ENCODE measurements at regions not wholly inside any gene's neighbourhood (a gene's known extent, or its start where the extent isn't known, plus 50 kb on each side); places are given as distances from the start of the nearest gene placed in this dataset.

DNA sequence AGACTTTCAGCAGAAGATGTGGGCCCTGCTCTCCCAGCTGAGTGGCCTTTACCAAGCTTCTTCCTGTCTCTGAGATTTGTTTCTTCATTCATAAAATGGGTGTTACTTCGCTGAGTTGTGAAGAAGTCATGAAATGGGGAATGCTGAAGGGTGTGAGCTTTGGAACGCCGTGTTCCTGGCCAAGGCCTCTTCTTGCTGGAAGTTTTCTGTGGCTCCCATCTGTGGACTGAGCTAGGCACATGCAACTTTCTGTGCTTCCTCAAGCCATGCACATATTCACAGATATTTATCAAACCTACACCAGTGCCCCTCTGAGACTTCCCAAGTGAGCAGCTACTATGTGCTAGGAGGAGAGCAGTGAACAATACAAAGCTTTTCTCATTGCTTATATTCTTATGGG is 106.3 kb upstream of the JUN start:
- Histone ChIP-seq H3K4me3 (ENCODE audit: low read depth in 2 of 2, low read length in 2 of 2) (no peak overlapping the region), H3K27me3 (ENCODE audit: control insufficient read depth, insufficient read depth, low read length) (no peaks in the 10 kb centered on the region), H3K4me1 (ENCODE audit: control insufficient read depth, insufficient read depth, low read length) (peaks cover 16% of the 10 kb centered on the region), H3K27ac (ENCODE audit: low read length) (peak overlapping the region; percentile 8), H3K36me3 (ENCODE audit: control insufficient read depth, insufficient read depth, low read length) (no peaks in the 10 kb centered on the region), H3K9me3 (ENCODE audit: control insufficient read depth, insufficient read depth, low read depth, low read length) (no peaks in the 10 kb centered on the region; the same call in 1 of the 2 replicates)
- no peak for ATAC-seq
- CTCF ChIA-PET, result no interaction called here
- in situ Hi-C loops (cut with HindIII; ENCODE audit: low pct_unique_long_range_greater_than_20kb, low sequenced_read_pairs), result no loop called here
- TF ChIP-seq, protein P1, sequence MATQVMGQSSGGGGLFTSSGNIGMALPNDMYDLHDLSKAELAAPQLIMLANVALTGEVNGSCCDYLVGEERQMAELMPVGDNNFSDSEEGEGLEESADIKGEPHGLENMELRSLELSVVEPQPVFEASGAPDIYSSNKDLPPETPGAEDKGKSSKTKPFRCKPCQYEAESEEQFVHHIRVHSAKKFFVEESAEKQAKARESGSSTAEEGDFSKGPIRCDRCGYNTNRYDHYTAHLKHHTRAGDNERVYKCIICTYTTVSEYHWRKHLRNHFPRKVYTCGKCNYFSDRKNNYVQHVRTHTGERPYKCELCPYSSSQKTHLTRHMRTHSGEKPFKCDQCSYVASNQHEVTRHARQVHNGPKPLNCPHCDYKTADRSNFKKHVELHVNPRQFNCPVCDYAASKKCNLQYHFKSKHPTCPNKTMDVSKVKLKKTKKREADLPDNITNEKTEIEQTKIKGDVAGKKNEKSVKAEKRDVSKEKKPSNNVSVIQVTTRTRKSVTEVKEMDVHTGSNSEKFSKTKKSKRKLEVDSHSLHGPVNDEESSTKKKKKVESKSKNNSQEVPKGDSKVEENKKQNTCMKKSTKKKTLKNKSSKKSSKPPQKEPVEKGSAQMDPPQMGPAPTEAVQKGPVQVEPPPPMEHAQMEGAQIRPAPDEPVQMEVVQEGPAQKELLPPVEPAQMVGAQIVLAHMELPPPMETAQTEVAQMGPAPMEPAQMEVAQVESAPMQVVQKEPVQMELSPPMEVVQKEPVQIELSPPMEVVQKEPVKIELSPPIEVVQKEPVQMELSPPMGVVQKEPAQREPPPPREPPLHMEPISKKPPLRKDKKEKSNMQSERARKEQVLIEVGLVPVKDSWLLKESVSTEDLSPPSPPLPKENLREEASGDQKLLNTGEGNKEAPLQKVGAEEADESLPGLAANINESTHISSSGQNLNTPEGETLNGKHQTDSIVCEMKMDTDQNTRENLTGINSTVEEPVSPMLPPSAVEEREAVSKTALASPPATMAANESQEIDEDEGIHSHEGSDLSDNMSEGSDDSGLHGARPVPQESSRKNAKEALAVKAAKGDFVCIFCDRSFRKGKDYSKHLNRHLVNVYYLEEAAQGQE (IDR thresholded peaks at IDR 0.05; ENCODE audit: insufficient read depth in 1 of 2, low read depth in 2 of 2, low read length in 1 of 2), result no peak
- TF ChIP-seq TCF7L2 (IDR thresholded peaks at IDR 0.05; ENCODE audit: low read depth, low read length) (no peak), SIN3A (IDR thresholded peaks at IDR 0.05; ENCODE audit: borderline replicate concordance, insufficient read depth, low read depth, low read length) (no peak), POLR2AphosphoS5 (IDR thresholded peaks at IDR 0.05; ENCODE audit: low read depth, low read length) (no peak)
- TF ChIP-seq, protein P2, sequence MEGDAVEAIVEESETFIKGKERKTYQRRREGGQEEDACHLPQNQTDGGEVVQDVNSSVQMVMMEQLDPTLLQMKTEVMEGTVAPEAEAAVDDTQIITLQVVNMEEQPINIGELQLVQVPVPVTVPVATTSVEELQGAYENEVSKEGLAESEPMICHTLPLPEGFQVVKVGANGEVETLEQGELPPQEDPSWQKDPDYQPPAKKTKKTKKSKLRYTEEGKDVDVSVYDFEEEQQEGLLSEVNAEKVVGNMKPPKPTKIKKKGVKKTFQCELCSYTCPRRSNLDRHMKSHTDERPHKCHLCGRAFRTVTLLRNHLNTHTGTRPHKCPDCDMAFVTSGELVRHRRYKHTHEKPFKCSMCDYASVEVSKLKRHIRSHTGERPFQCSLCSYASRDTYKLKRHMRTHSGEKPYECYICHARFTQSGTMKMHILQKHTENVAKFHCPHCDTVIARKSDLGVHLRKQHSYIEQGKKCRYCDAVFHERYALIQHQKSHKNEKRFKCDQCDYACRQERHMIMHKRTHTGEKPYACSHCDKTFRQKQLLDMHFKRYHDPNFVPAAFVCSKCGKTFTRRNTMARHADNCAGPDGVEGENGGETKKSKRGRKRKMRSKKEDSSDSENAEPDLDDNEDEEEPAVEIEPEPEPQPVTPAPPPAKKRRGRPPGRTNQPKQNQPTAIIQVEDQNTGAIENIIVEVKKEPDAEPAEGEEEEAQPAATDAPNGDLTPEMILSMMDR (IDR thresholded peaks at IDR 0.05), result no peak
- intact Hi-C loops (cut with micrococcal nuclease; ENCODE audit: unreplicated experiment), result no loop called here
- POLR2A ChIA-PET, result no interaction called here
- no TSS peak for BruUV-seq (replicated peaks)
- no peak for DNase-seq (ENCODE audit: low read depth, low spot score)

DNA sequence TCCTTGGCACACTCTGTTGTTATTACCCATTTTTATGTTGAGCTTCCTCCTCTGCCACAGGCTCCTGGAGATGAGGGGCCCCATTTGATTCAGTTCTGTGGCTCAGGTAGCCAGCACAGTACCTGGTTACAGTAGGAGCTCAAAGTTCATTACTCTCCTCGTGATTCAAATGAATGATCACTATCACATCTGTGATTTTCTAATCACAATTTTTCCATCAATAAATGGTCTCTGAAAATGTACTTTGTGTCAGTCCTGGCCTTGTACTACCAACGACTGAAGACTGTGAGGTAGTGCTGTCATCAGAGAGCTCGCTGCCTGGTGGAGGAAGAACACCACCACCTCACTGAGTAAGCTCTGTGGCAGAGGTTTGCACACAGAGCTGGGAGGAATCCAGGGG is 106.8 kb upstream of the JUN start:
- Histone ChIP-seq H3K4me3 (ENCODE audit: low read depth in 2 of 2, low read length in 2 of 2) (no peak overlapping the region), H3K4me1 (ENCODE audit: control insufficient read depth, insufficient read depth, low read length) (peaks cover 11% of the 10 kb centered on the region), H3K27ac (ENCODE audit: low read length) (peak overlapping the region; percentile 60), H3K36me3 (ENCODE audit: control insufficient read depth, insufficient read depth, low read length) (no peaks in the 10 kb centered on the region), H3K27me3 (ENCODE audit: control insufficient read depth, insufficient read depth, low read length) (no peaks in the 10 kb centered on the region), H3K9me3 (ENCODE audit: control insufficient read depth, insufficient read depth, low read depth, low read length) (no peaks in the 10 kb centered on the region; the same call in 1 of the 2 replicates)
- in situ Hi-C loops (cut with HindIII; ENCODE audit: low pct_unique_long_range_greater_than_20kb, low sequenced_read_pairs) (no loop called here), intact Hi-C loops (cut with micrococcal nuclease; ENCODE audit: unreplicated experiment) (no loop called here)
- POLR2A ChIA-PET, result no interaction called here
- no peak for TF ChIP-seq SIN3A (IDR thresholded peaks at IDR 0.05; ENCODE audit: borderline replicate concordance, insufficient read depth, low read depth, low read length)
- TF ChIP-seq POLR2AphosphoS5 (IDR thresholded peaks at IDR 0.05; ENCODE audit: low read depth, low read length), result no peak
- TF ChIP-seq, protein P2 (IDR thresholded peaks at IDR 0.05), result no peak
- CTCF ChIA-PET, result no interaction called here
- DNase-seq (ENCODE audit: low read depth, low spot score) (no peak), ATAC-seq (no peak)
- BruUV-seq (replicated peaks), result no TSS peak
